ENCODE measurements at regions not wholly inside any gene's neighbourhood (a gene's known extent, or its start where the extent isn't known, plus 50 kb on each side); places are given as distances from the start of the nearest gene placed in this dataset.

DNA sequence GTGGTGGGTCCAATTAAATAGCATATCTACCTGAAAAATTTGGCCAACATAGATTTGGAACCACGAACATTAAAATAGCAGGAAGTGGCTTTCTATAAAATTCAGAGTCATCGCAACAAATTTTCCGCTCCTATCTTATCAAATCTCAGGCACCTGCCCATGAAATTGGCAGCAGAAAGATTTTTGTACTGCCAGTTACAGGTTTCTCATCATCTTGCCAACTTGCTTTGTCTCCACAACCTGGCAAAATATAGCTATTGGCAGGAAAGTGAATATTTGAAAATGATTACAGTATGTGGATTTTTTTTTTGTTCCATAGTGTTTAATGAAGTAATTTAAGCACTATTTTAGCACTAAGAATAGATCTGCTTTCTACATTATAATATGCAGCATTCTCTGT is 161.6 kb upstream of the LRRC3B start:
- DNase-seq = no peak
- no peaks in the 10 kb centered on the region for H3K4me1 ChIP-seq
- H3K27me3 ChIP-seq = no peaks in the 10 kb centered on the region
- no peak overlapping the region for H3K4me3 ChIP-seq (ENCODE audit: low read depth, low read length)
- H3K9me3 ChIP-seq = no peaks in the 10 kb centered on the region
- TF ChIP-seq, protein P1, sequence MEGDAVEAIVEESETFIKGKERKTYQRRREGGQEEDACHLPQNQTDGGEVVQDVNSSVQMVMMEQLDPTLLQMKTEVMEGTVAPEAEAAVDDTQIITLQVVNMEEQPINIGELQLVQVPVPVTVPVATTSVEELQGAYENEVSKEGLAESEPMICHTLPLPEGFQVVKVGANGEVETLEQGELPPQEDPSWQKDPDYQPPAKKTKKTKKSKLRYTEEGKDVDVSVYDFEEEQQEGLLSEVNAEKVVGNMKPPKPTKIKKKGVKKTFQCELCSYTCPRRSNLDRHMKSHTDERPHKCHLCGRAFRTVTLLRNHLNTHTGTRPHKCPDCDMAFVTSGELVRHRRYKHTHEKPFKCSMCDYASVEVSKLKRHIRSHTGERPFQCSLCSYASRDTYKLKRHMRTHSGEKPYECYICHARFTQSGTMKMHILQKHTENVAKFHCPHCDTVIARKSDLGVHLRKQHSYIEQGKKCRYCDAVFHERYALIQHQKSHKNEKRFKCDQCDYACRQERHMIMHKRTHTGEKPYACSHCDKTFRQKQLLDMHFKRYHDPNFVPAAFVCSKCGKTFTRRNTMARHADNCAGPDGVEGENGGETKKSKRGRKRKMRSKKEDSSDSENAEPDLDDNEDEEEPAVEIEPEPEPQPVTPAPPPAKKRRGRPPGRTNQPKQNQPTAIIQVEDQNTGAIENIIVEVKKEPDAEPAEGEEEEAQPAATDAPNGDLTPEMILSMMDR (IDR thresholded peaks at IDR 0.05; ENCODE audit: low read depth, low read length) = no peak
- H3K36me3 ChIP-seq = no peaks in the 10 kb centered on the region

DNA sequence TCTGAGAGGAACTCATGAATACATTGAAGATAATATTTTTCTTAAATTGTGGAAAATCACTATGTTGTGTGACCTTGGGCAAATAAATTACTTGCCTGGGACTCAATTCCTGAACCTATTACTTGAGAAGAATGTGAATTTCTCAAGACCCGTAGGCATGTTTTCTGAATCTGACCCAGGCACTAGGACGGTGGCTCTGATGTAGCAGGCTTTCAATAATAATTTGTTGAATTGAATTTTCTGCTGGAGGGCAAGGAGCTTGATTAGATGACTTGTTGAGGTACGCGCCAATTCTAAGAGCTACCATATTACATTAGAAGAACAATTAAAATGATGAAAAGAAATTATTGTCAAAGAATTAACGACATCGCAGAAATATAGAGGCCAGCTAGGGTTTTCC is 150.2 kb upstream of the LRRC3B start:
- TF ChIP-seq, protein P1 (IDR thresholded peaks at IDR 0.05; ENCODE audit: low read depth, low read length) = no peak
- no peak for DNase-seq

DNA sequence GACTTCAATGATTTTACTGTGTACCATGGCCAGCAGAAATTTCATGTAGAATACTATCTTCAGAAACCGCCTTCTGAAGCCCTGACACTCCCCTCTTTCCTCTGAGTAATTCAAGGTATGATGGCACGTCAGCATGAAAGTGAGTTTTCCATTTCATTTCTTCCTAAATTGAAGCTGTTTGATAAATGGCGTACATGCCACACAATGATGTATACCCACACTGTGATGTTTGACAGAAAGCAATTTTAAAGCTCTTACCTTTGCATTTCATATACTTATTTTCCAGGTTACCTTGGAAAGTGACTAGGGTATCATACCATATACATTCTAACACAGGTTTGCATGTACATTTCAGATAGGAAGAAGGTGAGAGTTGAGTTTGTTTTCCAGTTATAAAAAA is 147.9 kb upstream of the LRRC3B start:
- TF ChIP-seq, protein P1 (IDR thresholded peaks at IDR 0.05; ENCODE audit: low read depth, low read length) = no peak
- no peak for DNase-seq
- no peaks in the 10 kb centered on the region for H3K9me3 ChIP-seq
- H3K36me3 ChIP-seq = no peaks in the 10 kb centered on the region
- no peak overlapping the region for H3K4me3 ChIP-seq (ENCODE audit: low read depth, low read length)
- no peaks in the 10 kb centered on the region for H3K27me3 ChIP-seq
- H3K4me1 ChIP-seq = no peaks in the 10 kb centered on the region

More for the DNA sequence above, 150.2 kb upstream of the LRRC3B start:
- Histone ChIP-seq H3K36me3 (no peaks in the 10 kb centered on the region), H3K4me1 (no peaks in the 10 kb centered on the region), H3K4me3 (ENCODE audit: low read depth, low read length) (no peak overlapping the region), H3K27me3 (no peaks in the 10 kb centered on the region), H3K9me3 (no peaks in the 10 kb centered on the region)

DNA sequence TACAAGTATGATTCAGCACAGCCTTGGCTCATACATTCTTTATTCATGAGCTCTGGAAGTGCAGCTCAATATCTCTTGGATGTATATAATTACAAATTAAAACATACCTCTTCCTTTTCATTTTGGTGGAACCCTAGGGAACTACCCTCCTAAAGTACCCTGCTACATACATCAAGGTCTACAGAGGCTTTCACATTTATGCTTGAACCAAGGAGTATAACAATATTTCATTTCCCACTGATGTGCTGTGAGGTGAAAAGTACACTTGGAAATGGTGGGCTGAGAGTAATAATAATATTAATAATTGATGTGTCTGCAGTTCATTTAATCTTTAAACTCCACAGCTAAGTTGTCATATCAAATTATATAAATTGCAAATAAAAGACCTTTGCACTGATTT is 142.2 kb upstream of the LRRC3B start:
- Histone ChIP-seq H3K27me3 (no peaks in the 10 kb centered on the region), H3K4me3 (ENCODE audit: low read depth, low read length) (no peak overlapping the region), H3K4me1 (no peaks in the 10 kb centered on the region), H3K9me3 (no peaks in the 10 kb centered on the region), H3K36me3 (no peaks in the 10 kb centered on the region)
- TF ChIP-seq, protein P1 (IDR thresholded peaks at IDR 0.05; ENCODE audit: low read depth, low read length) = no peak
- no peak for DNase-seq

DNA sequence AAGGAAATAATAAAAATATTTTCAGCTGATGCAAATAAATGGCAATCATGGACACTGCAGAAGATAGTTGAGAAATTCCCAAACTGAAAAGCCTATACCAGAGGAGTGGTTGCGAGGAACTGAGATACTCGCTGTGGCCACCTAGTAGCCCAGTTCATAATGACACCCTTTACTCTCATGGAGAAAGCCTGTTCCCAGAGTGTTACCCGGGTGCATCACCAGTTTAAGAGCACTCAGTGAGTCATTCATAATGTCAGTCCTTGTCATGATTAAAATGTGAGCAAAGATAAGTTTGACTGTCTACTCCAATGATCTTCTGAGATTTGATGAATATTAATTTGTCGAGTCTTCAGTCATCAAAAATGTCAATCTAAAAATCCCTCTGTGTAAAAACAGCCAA is 138.4 kb upstream of the LRRC3B start:
- TF ChIP-seq, protein P1 (IDR thresholded peaks at IDR 0.05; ENCODE audit: low read depth, low read length) = no peak
- Histone ChIP-seq H3K9me3 (no peaks in the 10 kb centered on the region), H3K4me1 (no peaks in the 10 kb centered on the region), H3K4me3 (ENCODE audit: low read depth, low read length) (no peak overlapping the region), H3K36me3 (no peaks in the 10 kb centered on the region), H3K27me3 (no peaks in the 10 kb centered on the region)
- DNase-seq = no peak

DNA sequence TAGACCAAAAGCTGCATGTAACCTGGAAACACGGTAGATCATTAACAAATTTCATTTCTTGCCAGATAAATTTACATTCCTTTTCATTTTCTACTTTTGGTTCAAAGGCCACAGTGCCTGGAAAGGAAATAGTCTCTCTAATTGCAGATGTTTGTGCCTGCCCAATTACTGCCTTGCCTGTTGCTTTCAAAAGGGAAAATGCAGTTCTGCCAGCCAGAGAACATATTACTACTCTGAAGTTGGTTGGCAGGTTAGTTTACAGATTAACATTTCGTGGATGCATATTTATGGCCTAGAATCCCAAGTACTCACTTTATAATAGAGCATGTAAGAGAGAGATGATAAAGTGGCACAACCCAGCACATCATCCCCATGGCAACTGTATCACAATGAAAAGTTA is 124.3 kb upstream of the LRRC3B start:
- H3K9me3 ChIP-seq = no peaks in the 10 kb centered on the region
- H3K4me1 ChIP-seq = no peaks in the 10 kb centered on the region
- H3K36me3 ChIP-seq = no peaks in the 10 kb centered on the region
- DNase-seq = no peak
- H3K27me3 ChIP-seq = no peaks in the 10 kb centered on the region
- TF ChIP-seq, protein P1 (IDR thresholded peaks at IDR 0.05; ENCODE audit: low read depth, low read length) = no peak
- no peak overlapping the region for H3K4me3 ChIP-seq (ENCODE audit: low read depth, low read length)

Data from BE2C (cell line).